Rectal smooth muscle tissue (tissue), 1 donor: ENCODE measurements at regions not wholly inside any gene's neighbourhood (a gene's known extent, or its start where the extent isn't known, plus 50 kb on each side); places are given as distances from the start of the nearest gene placed in this dataset.

Source experiments
- H3K27ac ChIP-seq: one replicate; pipeline ENCODE4 v1.7.0; 2013; ENCODE audit warnings: low read depth, low read length, inconsistent platforms
- H3K27me3 ChIP-seq: one replicate; pipeline ENCODE4 v1.7.0; 2013; ENCODE audit warnings: low read length; ENCODE audit not compliant: control insufficient read depth, insufficient read depth
- H3K36me3 ChIP-seq: one replicate; pipeline ENCODE4 v1.7.0; 2013; ENCODE audit warnings: low read length; ENCODE audit not compliant: control insufficient read depth, insufficient read depth
- H3K4me1 ChIP-seq: one replicate; pipeline ENCODE4 v1.7.0; 2013; ENCODE audit warnings: low read length; ENCODE audit not compliant: control insufficient read depth, insufficient read depth
- H3K4me3 ChIP-seq: one replicate; pipeline ENCODE4 v1.7.0; 2013; ENCODE audit warnings: low read length
- H3K9ac ChIP-seq: one replicate; pipeline ENCODE4 v1.7.0; 2013; ENCODE audit warnings: low read length

GRCh38 chr2:217027414-217027813 lies 167.6 kb upstream of the TNP1 start:
- Histone ChIP-seq H3K4me3 (no peak overlapping the region), H3K4me1 (no peaks in the 10 kb centered on the region), H3K27ac (no peak overlapping the region), H3K27me3 (no peaks in the 10 kb centered on the region), H3K9ac (no peak overlapping the region), H3K36me3 (no peaks in the 10 kb centered on the region)

GRCh38 chr2:217026569-217026968 lies 166.7 kb upstream of the TNP1 start:
- Histone ChIP-seq H3K27ac (no peak overlapping the region), H3K27me3 (no peaks in the 10 kb centered on the region), H3K4me1 (no peaks in the 10 kb centered on the region), H3K36me3 (no peaks in the 10 kb centered on the region), H3K9ac (no peak overlapping the region), H3K4me3 (no peak overlapping the region)

- no peak overlapping the region for H3K27ac ChIP-seq
- H3K4me1 ChIP-seq, result no peaks in the 10 kb centered on the region
- no peak overlapping the region for H3K9ac ChIP-seq
- no peaks in the 10 kb centered on the region for H3K36me3 ChIP-seq
- H3K27me3 ChIP-seq, result no peaks in the 10 kb centered on the region
- no peak overlapping the region for H3K4me3 ChIP-seq
Measured at GRCh38 chr2:217026161-217026560, 166.3 kb upstream of the TNP1 start.

GRCh38 chr2:217023611-217024010 lies 163.7 kb upstream of the TNP1 start:
- H3K27me3 ChIP-seq, result no peaks in the 10 kb centered on the region
- no peak overlapping the region for H3K4me3 ChIP-seq
- no peak overlapping the region for H3K27ac ChIP-seq
- H3K4me1 ChIP-seq, result no peaks in the 10 kb centered on the region
- H3K9ac ChIP-seq, result no peak overlapping the region
- no peaks in the 10 kb centered on the region for H3K36me3 ChIP-seq

GRCh38 chr2:217017456-217018252 lies 157.8 kb upstream of the TNP1 start:
- H3K27me3 ChIP-seq, result no peaks in the 10 kb centered on the region
- no peak overlapping the region for H3K4me3 ChIP-seq
- H3K27ac ChIP-seq, result no peak overlapping the region
- no peaks in the 10 kb centered on the region for H3K36me3 ChIP-seq
- no peak overlapping the region for H3K9ac ChIP-seq
- H3K4me1 ChIP-seq, result no peaks in the 10 kb centered on the region

GRCh38 chr2:217016796-217017419 lies 157.0 kb upstream of the TNP1 start:
- Histone ChIP-seq H3K4me3 (no peak overlapping the region), H3K36me3 (no peaks in the 10 kb centered on the region), H3K4me1 (no peaks in the 10 kb centered on the region), H3K27me3 (no peaks in the 10 kb centered on the region), H3K9ac (no peak overlapping the region), H3K27ac (no peak overlapping the region)

- no peak overlapping the region for H3K4me3 ChIP-seq
- H3K36me3 ChIP-seq, result no peaks in the 10 kb centered on the region
- no peak overlapping the region for H3K27ac ChIP-seq
- H3K27me3 ChIP-seq, result no peaks in the 10 kb centered on the region
- no peak overlapping the region for H3K9ac ChIP-seq
- H3K4me1 ChIP-seq, result no peaks in the 10 kb centered on the region
Measured at GRCh38 chr2:217014328-217015105, 154.7 kb upstream of the TNP1 start.

GRCh38 chr2:217013926-217014325 lies 154.1 kb upstream of the TNP1 start:
- H3K27ac ChIP-seq, result no peak overlapping the region
- peaks cover under 1% of the 10 kb centered on the region for H3K4me1 ChIP-seq
- no peaks in the 10 kb centered on the region for H3K36me3 ChIP-seq
- H3K4me3 ChIP-seq, result no peak overlapping the region
- H3K9ac ChIP-seq, result no peak overlapping the region
- no peaks in the 10 kb centered on the region for H3K27me3 ChIP-seq

- Histone ChIP-seq H3K27ac (no peak overlapping the region), H3K9ac (no peak overlapping the region), H3K4me3 (no peak overlapping the region), H3K36me3 (no peaks in the 10 kb centered on the region), H3K27me3 (no peaks in the 10 kb centered on the region), H3K4me1 (peaks cover 4% of the 10 kb centered on the region)
Measured at GRCh38 chr2:217011576-217011975, 151.7 kb upstream of the TNP1 start.

GRCh38 chr2:217010173-217010572 lies 150.3 kb upstream of the TNP1 start:
- H3K4me3 ChIP-seq, result no peak overlapping the region
- no peaks in the 10 kb centered on the region for H3K36me3 ChIP-seq
- H3K4me1 ChIP-seq, result peaks cover 6% of the 10 kb centered on the region
- no peak overlapping the region for H3K27ac ChIP-seq
- no peaks in the 10 kb centered on the region for H3K27me3 ChIP-seq
- H3K9ac ChIP-seq, result no peak overlapping the region

- H3K27me3 ChIP-seq, result no peaks in the 10 kb centered on the region
- H3K27ac ChIP-seq, result no peak overlapping the region
- H3K9ac ChIP-seq, result no peak overlapping the region
- H3K36me3 ChIP-seq, result no peaks in the 10 kb centered on the region
- H3K4me1 ChIP-seq, result peaks cover 11% of the 10 kb centered on the region
- H3K4me3 ChIP-seq, result no peak overlapping the region
Measured at GRCh38 chr2:217008794-217009193, 148.9 kb upstream of the TNP1 start.

- Histone ChIP-seq H3K4me3 (no peak overlapping the region), H3K9ac (no peak overlapping the region), H3K36me3 (no peaks in the 10 kb centered on the region), H3K27ac (no peak overlapping the region), H3K27me3 (no peaks in the 10 kb centered on the region), H3K4me1 (peaks cover 11% of the 10 kb centered on the region)
Measured at GRCh38 chr2:217006217-217006616, 146.4 kb upstream of the TNP1 start.
